SK-N-SH (cell line): ENCODE measurements at regions not wholly inside any gene's neighbourhood (a gene's known extent, or its start where the extent isn't known, plus 50 kb on each side); places are given as distances from the start of the nearest gene placed in this dataset.

Source experiments
- CTCF ChIA-PET: fragments of 300-600, 350-600 bp; formaldehyde crosslinking; extraction: SDS; loops from one replicate; lab custom pipeline; 2021; lab: Yijun Ruan, JAX
- POLR2A ChIA-PET: fragments of 350-600 bp; sonication (Branson Sonifier 250); formaldehyde crosslinking; extraction: SDS; loops from one replicate; lab custom pipeline; 2020; ENCODE audit warnings: antibody characterized with exemption, inconsistent platforms; lab: Yijun Ruan, JAX
- DNase-seq: peaks from one replicate; pipeline ENCODE4 v3.0.0; 2012
- H2AFZ ChIP-seq: fragments of 200-600 bp; sonication (generic); 2 replicates; pipeline ENCODE4 v1.8.1; 2016; ENCODE audit warnings: antibody characterized with exemption, mild to moderate bottlenecking, low read depth
- H3F3A ChIP-seq: fragments of 200-600 bp; sonication (generic); replicated peaks from 2 replicates; pipeline ENCODE3; 2016; ENCODE audit warnings: antibody characterized with exemption, mild to moderate bottlenecking; ENCODE audit not compliant: insufficient read depth
- H3K27ac ChIP-seq, 2 experiments: fragments of 200-500 bp in 1 of 2; fragments of 200-600 bp in 1 of 2; sonication (Bioruptor generic) in 1 of 2; sonication (generic), shearing (Covaris generic) in 1 of 2; 2 replicates each; pipeline versions ENCODE4 v1.5.1 to v1.6.1; 2014 to 2016; ENCODE audit warnings: low read depth in 2 of 2, inconsistent platforms in 1 of 2, low read length in 1 of 2, mild to moderate bottlenecking in 1 of 2, mixed read lengths in 1 of 2
- H3K27me3 ChIP-seq: fragments of 200-600 bp; sonication (generic), shearing (Covaris generic); 2 replicates; pipeline ENCODE4 v1.6.1; 2016; ENCODE audit warnings: mixed run types; ENCODE audit not compliant: insufficient read depth
- H3K36me3 ChIP-seq, 2 experiments: fragments of 200-500 bp in 1 of 2; fragments of 200-600 bp in 1 of 2; sonication (Bioruptor generic) in 1 of 2; sonication (generic) in 1 of 2; replicated peaks in 1 of 2; 2 replicates each; pipeline versions ENCODE3 to v1.5.1; 2014 to 2016; ENCODE audit warnings: low read length in 1 of 2, mild to moderate bottlenecking in 1 of 2; ENCODE audit not compliant: insufficient read depth in 2 of 2, control insufficient read depth in 1 of 2
- H3K4me1 ChIP-seq, 2 experiments: fragments of 200-500 bp in 1 of 2; fragments of 200-600 bp in 1 of 2; sonication (Bioruptor generic) in 1 of 2; sonication (generic), shearing (Covaris generic) in 1 of 2; 2 replicates each; pipeline versions ENCODE4 v1.5.1 to v1.6.1; 2014 to 2016; ENCODE audit warnings: low read depth in 1 of 2, low read length in 1 of 2, mixed run types in 1 of 2; ENCODE audit not compliant: insufficient read depth in 2 of 2, control insufficient read depth in 1 of 2
- H3K4me2 ChIP-seq: fragments of 200-600 bp; sonication (generic), shearing (Covaris generic); 2 replicates; pipeline ENCODE4 v1.6.1; 2017; ENCODE audit warnings: mixed run types
- H3K4me3 ChIP-seq, 2 experiments: fragments of 200-500 bp in 1 of 2; fragments of 200-600 bp in 1 of 2; sonication (Bioruptor generic) in 1 of 2; sonication (generic), shearing (Covaris generic) in 1 of 2; 2 replicates each; pipeline versions ENCODE4 v1.5.1 to v1.8.1; 2014 to 2016; ENCODE audit warnings: low read depth in 2 of 2, inconsistent platforms in 1 of 2, low read length in 1 of 2, mild to moderate bottlenecking in 1 of 2, mixed read lengths in 1 of 2, moderate library complexity in 1 of 2
- H3K79me2 ChIP-seq: fragments of 200-600 bp; sonication (generic); 2 replicates; pipeline ENCODE4 v1.8.1; 2017; ENCODE audit warnings: mild to moderate bottlenecking; ENCODE audit not compliant: insufficient read depth
- H3K9ac ChIP-seq: fragments of 200-600 bp; sonication (generic); 2 replicates; pipeline ENCODE4 v1.6.1; 2017; ENCODE audit warnings: mixed run types
- H3K9me2 ChIP-seq: fragments of 200-600 bp; sonication (generic); 2 replicates; pipeline ENCODE4 v1.6.1; 2017; ENCODE audit warnings: mixed run types
- H3K9me3 ChIP-seq: fragments of 200-600 bp; sonication (generic); 2 replicates; pipeline ENCODE4 v1.6.1; 2017; ENCODE audit warnings: mixed run types, mild to moderate bottlenecking, moderate library complexity
- H4K20me1 ChIP-seq: fragments of 200-600 bp; sonication (generic); 2 replicates; pipeline ENCODE4 v1.6.1; 2017; ENCODE audit warnings: mild to moderate bottlenecking, mixed run types; ENCODE audit not compliant: insufficient read depth
- ELF1 ChIP-seq: IDR thresholded peaks from 2 replicates; pipeline ENCODE4 v1.4.0; 2012
- EZH2phosphoT487 ChIP-seq: fragments of 200-600 bp; sonication (generic); IDR thresholded peaks from 2 replicates; pipeline ENCODE4 v1.6.1; 2017; ENCODE audit warnings: low read depth, mixed run types, mild to moderate bottlenecking, antibody characterized with exemption, moderate library complexity, borderline replicate concordance
- FOXJ3 ChIP-seq: sonication (generic); formaldehyde crosslinking; IDR thresholded peaks from 2 replicates; pipeline ENCODE4 v1.5.1; 2020; ENCODE audit warnings: mild to moderate bottlenecking, missing genetic modification reagents
- MAX ChIP-seq: IDR thresholded peaks from 2 replicates; pipeline ENCODE4 v1.4.0; 2012; ENCODE audit warnings: low read depth
- NRF1 ChIP-seq: IDR thresholded peaks from 2 replicates; pipeline ENCODE4 v1.6.1; 2012; ENCODE audit warnings: low read depth, mild to moderate bottlenecking, low read length
- POLR2AphosphoS5 ChIP-seq: IDR thresholded peaks from 2 replicates; pipeline ENCODE4 v1.6.1; 2012; ENCODE audit warnings: low read depth, low read length
- RCOR1 ChIP-seq: fragments of 150-350 bp; IDR thresholded peaks from 2 replicates; pipeline ENCODE4 v1.6.1; 2017; ENCODE audit warnings: antibody characterized with exemption, low read length
- RFX5 ChIP-seq: IDR thresholded peaks from 2 replicates; pipeline ENCODE4 v1.6.1; 2012; ENCODE audit warnings: mild to moderate bottlenecking, improper control_type of control experiment, low read length
- SIN3A ChIP-seq: IDR thresholded peaks from 2 replicates; pipeline ENCODE4 v1.6.1; 2012; ENCODE audit warnings: low read depth, mild to moderate bottlenecking, low read length, moderate library complexity, borderline replicate concordance
- TAF1 ChIP-seq: IDR thresholded peaks from 2 replicates; pipeline ENCODE4 v1.6.1; 2012; ENCODE audit warnings: low read depth, mild to moderate bottlenecking, low read length, moderate library complexity, borderline replicate concordance
- TEAD4 ChIP-seq: IDR thresholded peaks from 2 replicates; pipeline ENCODE4 v1.4.0; 2012; ENCODE audit warnings: mild to moderate bottlenecking, borderline replicate concordance; ENCODE audit not compliant: insufficient read depth
- ZBTB33 ChIP-seq: IDR thresholded peaks from 2 replicates; pipeline ENCODE4 v1.4.0; 2012; ENCODE audit warnings: low read depth, borderline replicate concordance
- WGBS: methylation state at CpG from one replicate; pipeline ENCODE4 v1.1.6; 2017; ENCODE audit warnings: low lambda C conversion rate; 5-methylcytosine and 5-hydroxymethylcytosine counted together

- TF ChIP-seq EZH2phosphoT487 (no peak), ELF1 (no peak), ZBTB33 (no peak)
Measured at GRCh38 chr22:49308300-49308699, 519.4 kb downstream of the BRD1 start (continued).

GRCh38 chr22:49307870-49308269 is 519.8 kb downstream of the BRD1 start:
- Histone ChIP-seq H3K79me2 (no peaks in the 10 kb centered on the region), H3K4me2 (no peak overlapping the region), H3K4me1 (peaks cover 0 to 18% of the 10 kb centered on the region in 2 experiments; a peak in 1 of 4 replicates), H3K4me3 (no peak overlapping the region), H3F3A (no peaks in the 10 kb centered on the region), H3K36me3 (no peaks in the 10 kb centered on the region), H3K27ac (no peak overlapping the region), H2AFZ (no peak overlapping the region), H4K20me1 (no peaks in the 10 kb centered on the region), H3K9me2 (no peaks in the 10 kb centered on the region), H3K27me3 (peaks cover 6% of the 10 kb centered on the region; the same call in 1 of the 2 replicates), H3K9me3 (0 out of 2 replicates have a peak, but pooled peaks cover 3% of the 10 kb centered on the region), H3K9ac (no peak overlapping the region)
- CTCF ChIA-PET, result interaction anchor here (5.2 kb wide), 1 partner anchor 263 kb away, joined by 103 read pairs; no protein-coding TSS in a partner anchor
- no peak for DNase-seq
- WGBS, result 50% methylated on average over 16 of the region's 16 CpGs
- TF ChIP-seq TEAD4 (no peak), MAX (no peak), SIN3A (no peak), FOXJ3 (CRISPR knock-in tag) (no peak), RFX5 (no peak), ZBTB33 (no peak), TAF1 (no peak), NRF1 (no peak), RCOR1 (no peak), POLR2AphosphoS5 (no peak)
- POLR2A ChIA-PET, result no interaction called here
